ENCODE measurements at regions not wholly inside any gene's neighbourhood (a gene's known extent, or its start where the extent isn't known, plus 50 kb on each side); places are given as distances from the start of the nearest gene placed in this dataset.

DNA sequence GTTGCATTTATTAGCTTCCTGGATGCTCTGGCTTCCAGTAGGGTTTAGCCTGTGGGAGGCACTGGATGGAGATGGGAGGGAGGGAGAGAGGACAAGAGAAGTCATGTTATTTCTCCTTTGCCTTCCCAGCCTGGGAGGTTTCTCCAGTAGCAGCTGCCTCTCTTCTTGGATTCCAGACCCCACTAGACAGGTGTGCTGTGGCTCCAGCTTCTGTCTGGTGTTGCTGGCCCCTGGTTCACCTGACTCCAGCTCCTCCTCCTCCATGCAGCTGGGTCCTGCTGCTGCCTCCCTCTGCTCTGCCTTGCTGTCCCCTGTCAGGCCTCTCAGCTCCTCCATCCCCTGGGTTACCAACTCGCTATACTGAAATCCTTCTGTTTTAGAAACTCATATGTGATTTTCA is 188.9 kb upstream of the TNP1 start:
- Histone ChIP-seq H3K27me3 (ENCODE audit: control insufficient read depth in 1 of 2, insufficient read depth in 2 of 2, low read length in 2 of 2) (peaks cover 3 to 12% of the 10 kb centered on the region in 2 experiments; a peak in 3 of 5 replicates), H3K27ac (ENCODE audit: extremely low read length, insufficient read depth, low read length) (no peak overlapping the region), H3K4me1 (ENCODE audit: insufficient read depth, low read length) (peaks cover 17% of the 10 kb centered on the region), H4K20me1 (ENCODE audit: insufficient read depth, low read length) (no peaks in the 10 kb centered on the region), H2AFZ (ENCODE audit: low read length) (no peak overlapping the region), H3K9ac (ENCODE audit: insufficient read depth, low read depth, low read length) (no peak overlapping the region), H3K4me3 (replicated peaks in 1 of 3; ENCODE audit: insufficient read depth in 1 of 3, low read depth in 2 of 3, low read length in 3 of 3) (no peak overlapping the region), H3K9me3 (ENCODE audit: low read length) (no peaks in the 10 kb centered on the region), H3K36me3 (replicated peaks in 1 of 2; ENCODE audit: control insufficient read depth in 1 of 2, insufficient read depth in 2 of 2, low read length in 2 of 2) (no peaks in the 10 kb centered on the region), H3K79me2 (ENCODE audit: insufficient read depth, low read length) (no peaks in the 10 kb centered on the region), H3K4me2 (ENCODE audit: low read depth, low read length) (no peak overlapping the region)
- no peak for FAIRE-seq
- TF ChIP-seq ZNF282 (IDR thresholded peaks at IDR 0.05; ENCODE audit: partially characterized antibody) (no peak), PAX8 (CRISPR knock-in tag; IDR thresholded peaks at IDR 0.05; ENCODE audit: borderline replicate concordance) (no peak)
- no peak for DNase-seq (ENCODE audit: low spot score)
- ChIA-PET CTCF (ENCODE audit: low intra/inter-chr PET ratio, low total read pairs) (no interaction called here), POLR2A (no interaction called here)
- 32% methylated on average over 1 of the region's 1 CpG for WGBS (ENCODE audit: low lambda C conversion rate)
- in situ Hi-C loops (cut with HindIII; ENCODE audit: extremely low pct_ligation_motif_present, low pct_unique_long_range_greater_than_20kb): no loop called here
- no peak for ATAC-seq
- no TSS peak for BruUV-seq (replicated peaks)
- intact Hi-C loops (cut with micrococcal nuclease; ENCODE audit: unreplicated experiment): no loop called here

DNA sequence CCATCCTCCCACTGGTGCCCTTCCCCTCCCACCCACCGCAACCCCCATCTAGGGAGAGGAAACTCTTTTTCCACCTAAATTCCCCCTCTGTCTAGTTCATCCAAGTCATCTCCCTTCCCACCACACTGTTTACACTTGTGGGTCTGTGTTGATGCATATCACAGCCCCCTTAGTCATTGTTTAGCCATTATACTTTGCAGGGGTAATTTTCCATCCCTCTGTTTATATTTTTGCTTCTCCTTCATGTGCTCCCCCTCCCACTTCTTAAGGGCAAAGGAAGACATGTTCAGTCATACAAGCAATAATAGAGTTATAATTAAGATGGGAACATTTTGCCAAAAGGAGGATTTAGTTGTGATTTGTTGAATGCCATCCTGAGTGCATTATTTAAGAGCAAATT is 187.8 kb upstream of the TNP1 start:
- no peak overlapping the region for H2AFZ ChIP-seq (ENCODE audit: low read length)
- peaks cover 3 to 12% of the 10 kb centered on the region in 2 experiments; a peak in 3 of 5 replicates for H3K27me3 ChIP-seq (ENCODE audit: control insufficient read depth in 1 of 2, insufficient read depth in 2 of 2, low read length in 2 of 2)
- 40% methylated on average over 1 of the region's 1 CpG for WGBS (ENCODE audit: low lambda C conversion rate)
- no peak for DNase-seq (ENCODE audit: low spot score)
- no peak overlapping the region for H3K9ac ChIP-seq (ENCODE audit: insufficient read depth, low read depth, low read length)
- no TSS peak for BruUV-seq (replicated peaks)
- CTCF ChIA-PET (ENCODE audit: low intra/inter-chr PET ratio, low total read pairs): no interaction called here
- intact Hi-C loops (cut with micrococcal nuclease; ENCODE audit: unreplicated experiment): no loop called here
- H3K27ac ChIP-seq (ENCODE audit: extremely low read length, insufficient read depth, low read length): no peak overlapping the region
- no peaks in the 10 kb centered on the region for H4K20me1 ChIP-seq (ENCODE audit: insufficient read depth, low read length)
- H3K79me2 ChIP-seq (ENCODE audit: insufficient read depth, low read length): no peaks in the 10 kb centered on the region
- TF ChIP-seq GPN1 (CRISPR knock-in tag; IDR thresholded peaks at IDR 0.05; ENCODE audit: borderline replicate concordance) (no peak), EP300 (IDR thresholded peaks at IDR 0.05; ENCODE audit: low read depth in 2 of 2, low read length in 2 of 2) (peak in 1 of 2 experiments; percentile 12; a peak in 1 of 4 replicates), EP300 (CRISPR knock-in tag; IDR thresholded peaks at IDR 0.05; ENCODE audit: borderline replicate concordance) (no peak)
- H3K4me3 ChIP-seq (replicated peaks in 1 of 3; ENCODE audit: insufficient read depth in 1 of 3, low read depth in 2 of 3, low read length in 3 of 3): no peak overlapping the region
- in situ Hi-C loops (cut with HindIII; ENCODE audit: extremely low pct_ligation_motif_present, low pct_unique_long_range_greater_than_20kb): no loop called here
- no peaks in the 10 kb centered on the region for H3K9me3 ChIP-seq (ENCODE audit: low read length)
- H3K36me3 ChIP-seq (replicated peaks in 1 of 2; ENCODE audit: control insufficient read depth in 1 of 2, insufficient read depth in 2 of 2, low read length in 2 of 2): no peaks in the 10 kb centered on the region
- ATAC-seq: no peak; the same call in 2 of the 3 replicates
- peaks cover 17% of the 10 kb centered on the region for H3K4me1 ChIP-seq (ENCODE audit: insufficient read depth, low read length)
- POLR2A ChIA-PET: no interaction called here
- H3K4me2 ChIP-seq (ENCODE audit: low read depth, low read length): no peak overlapping the region
- FAIRE-seq: no peak
